H9 (cell line): ENCODE measurements at regions not wholly inside any gene's neighbourhood (a gene's known extent, or its start where the extent isn't known, plus 50 kb on each side); places are given as distances from the start of the nearest gene placed in this dataset.

Source experiments
- DNase-seq: peaks from one replicate; pipeline ENCODE4 v3.0.0-alpha.2; 2017
- H2AFZ ChIP-seq: one replicate; pipeline ENCODE4 v1.6.1; 2013; ENCODE audit warnings: mild to moderate bottlenecking, low read length, control low read depth, moderate library complexity
- H2AK5ac ChIP-seq: 2 replicates; pipeline ENCODE4 v1.6.1; 2013; ENCODE audit warnings: low read length, control low read depth, mixed read lengths; ENCODE audit not compliant: insufficient read length
- H2BK120ac ChIP-seq: one replicate; pipeline ENCODE4 v1.6.1; 2013; ENCODE audit warnings: low read depth, mild to moderate bottlenecking, low read length, control low read depth, inconsistent platforms; ENCODE audit not compliant: poor library complexity, severe bottlenecking
- H2BK12ac ChIP-seq: 2 replicates; pipeline ENCODE4 v1.6.1; 2013; ENCODE audit warnings: low read length, control low read depth, mixed read lengths, low read depth; ENCODE audit not compliant: insufficient read length
- H2BK15ac ChIP-seq: 2 replicates; pipeline ENCODE4 v1.6.1; 2013; ENCODE audit warnings: low read depth, low read length, control low read depth
- H2BK20ac ChIP-seq: one replicate; pipeline ENCODE4 v1.6.1; 2013; ENCODE audit warnings: low read depth, mild to moderate bottlenecking, low read length, control low read depth, inconsistent platforms; ENCODE audit not compliant: poor library complexity, severe bottlenecking
- H2BK5ac ChIP-seq: 2 replicates; pipeline ENCODE4 v1.6.1; 2013; ENCODE audit warnings: low read length, control low read depth, mixed read lengths; ENCODE audit not compliant: insufficient read length
- H3K14ac ChIP-seq: 2 replicates; pipeline ENCODE4 v1.6.1; 2013; ENCODE audit warnings: low read length, control low read depth; ENCODE audit not compliant: insufficient read depth
- H3K18ac ChIP-seq: 2 replicates; pipeline ENCODE4 v1.6.1; 2013; ENCODE audit warnings: low read depth, mild to moderate bottlenecking, mixed read lengths, low read length, control low read depth; ENCODE audit not compliant: insufficient read length
- H3K23ac ChIP-seq: 2 replicates; pipeline ENCODE4 v1.6.1; 2013; ENCODE audit warnings: low read length, control low read depth, mixed read lengths, low read depth; ENCODE audit not compliant: insufficient read length
- H3K23me2 ChIP-seq: 2 replicates; pipeline ENCODE4 v1.6.1; 2013; ENCODE audit warnings: low read depth, mild to moderate bottlenecking, mixed read lengths, low read length, control low read depth; ENCODE audit not compliant: insufficient read length, poor library complexity, severe bottlenecking
- H3K27ac ChIP-seq: 2 replicates; pipeline ENCODE4 v1.5.1; 2013; ENCODE audit warnings: low read length, control low read depth, mixed read lengths, low read depth; ENCODE audit not compliant: insufficient read length
- H3K27me3 ChIP-seq: 2 replicates; pipeline ENCODE4 v1.6.1; 2013; ENCODE audit warnings: low read length, control low read depth, inconsistent platforms; ENCODE audit not compliant: insufficient read depth
- H3K4ac ChIP-seq: 2 replicates; pipeline ENCODE4 v1.6.1; 2013; ENCODE audit warnings: low read depth, mild to moderate bottlenecking, control low read depth, inconsistent platforms, low read length, moderate library complexity
- H3K4me1 ChIP-seq: 2 replicates; pipeline ENCODE4 v1.6.1; 2013; ENCODE audit warnings: low read length, control low read depth, inconsistent platforms; ENCODE audit not compliant: insufficient read depth
- H3K4me2 ChIP-seq: 2 replicates; pipeline ENCODE4 v1.6.1; 2013; ENCODE audit warnings: low read length, control low read depth, mixed read lengths; ENCODE audit not compliant: insufficient read length, insufficient read depth
- H3K56ac ChIP-seq: 2 replicates; pipeline ENCODE4 v1.6.1; 2013; ENCODE audit warnings: low read depth, mild to moderate bottlenecking, mixed read lengths, low read length, control low read depth; ENCODE audit not compliant: insufficient read length
- H3K79me1 ChIP-seq: 2 replicates; pipeline ENCODE4 v1.6.1; 2013; ENCODE audit warnings: low read depth, mild to moderate bottlenecking, moderate library complexity, low read length, control low read depth, inconsistent platforms; ENCODE audit not compliant: insufficient read depth, poor library complexity, severe bottlenecking
- H3K79me2 ChIP-seq: 2 replicates; pipeline ENCODE4 v1.6.1; 2013; ENCODE audit warnings: low read length, control low read depth, inconsistent platforms; ENCODE audit not compliant: insufficient read depth
- H3K9ac ChIP-seq: 2 replicates; pipeline ENCODE4 v1.6.1; 2013; ENCODE audit warnings: low read length, control low read depth, mixed read lengths; ENCODE audit not compliant: insufficient read length; ENCODE audit errors: extremely low read depth
- H3K9me3 ChIP-seq: one replicate; pipeline ENCODE4 v1.6.1; 2013; ENCODE audit warnings: low read depth, low read length, inconsistent platforms; ENCODE audit not compliant: control insufficient read depth
- H3T11ph ChIP-seq: one replicate; pipeline ENCODE4 v1.6.1; 2013; ENCODE audit warnings: mild to moderate bottlenecking, low read length, control low read depth, inconsistent platforms
- H4K20me1 ChIP-seq: one replicate; pipeline ENCODE4 v1.6.1; 2013; ENCODE audit not compliant: control insufficient read depth, insufficient read length, insufficient read depth
- H4K5ac ChIP-seq: 2 replicates; pipeline ENCODE4 v1.6.1; 2013; ENCODE audit warnings: low read depth, mild to moderate bottlenecking, mixed read lengths, low read length, control low read depth; ENCODE audit not compliant: insufficient read length
- H4K8ac ChIP-seq: replicated peaks from 2 replicates; pipeline ENCODE4 v1.6.1; 2013; ENCODE audit warnings: low read length, control low read depth, mixed read lengths, low read depth; ENCODE audit not compliant: insufficient read length
- H4K91ac ChIP-seq: 2 replicates; pipeline ENCODE4 v1.6.1; 2013; ENCODE audit warnings: low read depth, mild to moderate bottlenecking, moderate library complexity, mixed read lengths, low read length, control low read depth; ENCODE audit not compliant: insufficient read length
- H3K27ac Mint-ChIP-seq, 3 experiments: 2 replicates in 2 of 3; 3 replicates in 1 of 3; pipeline ENCODE4 v1.8.0; 2020 to 2021; ENCODE audit warnings: mixed read lengths in 3 of 3, mild to moderate bottlenecking in 1 of 3, moderate library complexity in 1 of 3
- H3K27me3 Mint-ChIP-seq: 2 replicates; pipeline ENCODE4 v1.8.0; 2021; ENCODE audit warnings: low read depth, mild to moderate bottlenecking, moderate library complexity, mixed read lengths
- H3K36me3 Mint-ChIP-seq, 3 experiments: 2 replicates in 2 of 3; 3 replicates in 1 of 3; pipeline ENCODE4 v1.8.0; 2020 to 2021; ENCODE audit warnings: low read depth in 3 of 3, mixed read lengths in 3 of 3; ENCODE audit not compliant: insufficient read depth in 1 of 3
- H3K4me1 Mint-ChIP-seq, 2 experiments: 2 replicates each; pipeline ENCODE4 v1.8.0; 2020; ENCODE audit warnings: mixed read lengths in 2 of 2
- H3K4me3 Mint-ChIP-seq, 2 experiments: 2 replicates in 1 of 2; 3 replicates in 1 of 2; pipeline ENCODE4 v1.8.0; 2020 to 2021; ENCODE audit warnings: mild to moderate bottlenecking in 2 of 2, mixed read lengths in 2 of 2, moderate library complexity in 1 of 2
- H3K9me3 Mint-ChIP-seq, 2 experiments: 2 replicates in 1 of 2; 3 replicates in 1 of 2; pipeline ENCODE4 v1.8.0; 2020; ENCODE audit warnings: mild to moderate bottlenecking in 2 of 2, mixed read lengths in 2 of 2, moderate library complexity in 1 of 2
- CTCF ChIP-seq: fragments of 200-600 bp; sonication (generic); conservative IDR thresholded peaks from 3 replicates; pipeline ENCODE4 v1.8.0; 2021; ENCODE audit warnings: antibody characterized with exemption, mild to moderate bottlenecking
- WGBS: extraction: QIAGEN DNeasy Blood & Tissue Kit; methylation state at CpG from one replicate; pipeline ENCODE4 v1.1.7; 2013; ENCODE audit warnings: missing lambda C conversion rate, low lambda C conversion rate, mixed read lengths; ENCODE audit not compliant: insufficient read length; ENCODE audit errors: extremely low coverage; 5-methylcytosine and 5-hydroxymethylcytosine counted together

GRCh38 chr6:135586844-135587243, 89.3 kb upstream of the AHI1 start:
- Histone ChIP-seq H3K9me3 (no peaks in the 10 kb centered on the region), H3K18ac (no peak overlapping the region), H3K4ac (no peak overlapping the region), H2BK15ac (no peak overlapping the region), H3K79me2 (no peaks in the 10 kb centered on the region; the same call in 1 of the 2 replicates), H3K79me1 (no peaks in the 10 kb centered on the region), H2BK5ac (no peak overlapping the region), H2BK12ac (no peak overlapping the region), H3K27me3 (no peaks in the 10 kb centered on the region), H2AK5ac (no peak overlapping the region), H3K23me2 (no peaks in the 10 kb centered on the region), H4K8ac (no peak overlapping the region), H2BK120ac (no peak overlapping the region), H4K91ac (no peak overlapping the region), H3K9ac (no peak overlapping the region), H2BK20ac (no peak overlapping the region), H4K20me1 (no peaks in the 10 kb centered on the region), H4K5ac (no peak overlapping the region), H3K4me1 (no peaks in the 10 kb centered on the region), H3K4me2 (no peak overlapping the region), H3T11ph (no peak overlapping the region), H3K23ac (no peak overlapping the region), H3K27ac (no peak overlapping the region), H3K56ac (no peak overlapping the region), H3K14ac (no peak overlapping the region), H2AFZ (no peak overlapping the region)
- Mint-ChIP-seq H3K27ac (no peak overlapping the region), H3K9me3 (peaks cover 0 to 6% of the 10 kb centered on the region in 2 experiments; a peak in 3 of 5 replicates), H3K27me3 (no peaks in the 10 kb centered on the region), H3K4me3 (no peak overlapping the region), H3K4me1 (peaks cover under 1 to 2% of the 10 kb centered on the region in 2 experiments; a peak in 2 of 4 replicates), H3K36me3 (no peaks in the 10 kb centered on the region; a peak in 1 of 7 replicates)
- WGBS, result no CpG with 5 or more reads among the region's 4 CpGs
- DNase-seq, result no peak
- no peak for TF ChIP-seq CTCF
